ENCODE measurements at regions not wholly inside any gene's neighbourhood (a gene's known extent, or its start where the extent isn't known, plus 50 kb on each side); places are given as distances from the start of the nearest gene placed in this dataset.

DNA sequence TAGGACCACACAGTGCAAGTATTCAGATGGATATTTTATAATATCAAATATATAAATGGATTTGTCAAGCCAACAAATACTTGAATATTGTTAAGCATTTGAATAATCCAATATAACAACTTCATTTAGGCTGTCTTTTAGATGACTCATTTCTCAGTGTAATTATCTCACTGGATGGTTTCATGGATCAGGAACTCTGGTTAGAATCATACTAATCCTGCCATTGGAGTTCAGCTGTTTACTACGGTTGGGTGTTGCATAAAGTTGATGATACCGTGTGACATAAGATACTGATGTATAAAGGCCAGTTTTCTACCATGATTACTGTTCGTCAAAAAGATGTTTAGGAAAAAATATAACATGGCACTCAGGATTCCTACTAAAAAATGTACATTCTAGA is 196.3 kb downstream of the TSHZ3 start:
- TF ChIP-seq ESRRA (CRISPR knock-in tag; IDR thresholded peaks at IDR 0.05; ENCODE audit: borderline replicate concordance), result no peak
- TF ChIP-seq, protein P1, sequence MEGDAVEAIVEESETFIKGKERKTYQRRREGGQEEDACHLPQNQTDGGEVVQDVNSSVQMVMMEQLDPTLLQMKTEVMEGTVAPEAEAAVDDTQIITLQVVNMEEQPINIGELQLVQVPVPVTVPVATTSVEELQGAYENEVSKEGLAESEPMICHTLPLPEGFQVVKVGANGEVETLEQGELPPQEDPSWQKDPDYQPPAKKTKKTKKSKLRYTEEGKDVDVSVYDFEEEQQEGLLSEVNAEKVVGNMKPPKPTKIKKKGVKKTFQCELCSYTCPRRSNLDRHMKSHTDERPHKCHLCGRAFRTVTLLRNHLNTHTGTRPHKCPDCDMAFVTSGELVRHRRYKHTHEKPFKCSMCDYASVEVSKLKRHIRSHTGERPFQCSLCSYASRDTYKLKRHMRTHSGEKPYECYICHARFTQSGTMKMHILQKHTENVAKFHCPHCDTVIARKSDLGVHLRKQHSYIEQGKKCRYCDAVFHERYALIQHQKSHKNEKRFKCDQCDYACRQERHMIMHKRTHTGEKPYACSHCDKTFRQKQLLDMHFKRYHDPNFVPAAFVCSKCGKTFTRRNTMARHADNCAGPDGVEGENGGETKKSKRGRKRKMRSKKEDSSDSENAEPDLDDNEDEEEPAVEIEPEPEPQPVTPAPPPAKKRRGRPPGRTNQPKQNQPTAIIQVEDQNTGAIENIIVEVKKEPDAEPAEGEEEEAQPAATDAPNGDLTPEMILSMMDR (IDR thresholded peaks at IDR 0.05), result no peak
- no peak for TF ChIP-seq SMAD4 (CRISPR knock-in tag; IDR thresholded peaks at IDR 0.05)
- TF ChIP-seq NFE2L1 (CRISPR knock-in tag; IDR thresholded peaks at IDR 0.05), result no peak
- TF ChIP-seq, protein P2, sequence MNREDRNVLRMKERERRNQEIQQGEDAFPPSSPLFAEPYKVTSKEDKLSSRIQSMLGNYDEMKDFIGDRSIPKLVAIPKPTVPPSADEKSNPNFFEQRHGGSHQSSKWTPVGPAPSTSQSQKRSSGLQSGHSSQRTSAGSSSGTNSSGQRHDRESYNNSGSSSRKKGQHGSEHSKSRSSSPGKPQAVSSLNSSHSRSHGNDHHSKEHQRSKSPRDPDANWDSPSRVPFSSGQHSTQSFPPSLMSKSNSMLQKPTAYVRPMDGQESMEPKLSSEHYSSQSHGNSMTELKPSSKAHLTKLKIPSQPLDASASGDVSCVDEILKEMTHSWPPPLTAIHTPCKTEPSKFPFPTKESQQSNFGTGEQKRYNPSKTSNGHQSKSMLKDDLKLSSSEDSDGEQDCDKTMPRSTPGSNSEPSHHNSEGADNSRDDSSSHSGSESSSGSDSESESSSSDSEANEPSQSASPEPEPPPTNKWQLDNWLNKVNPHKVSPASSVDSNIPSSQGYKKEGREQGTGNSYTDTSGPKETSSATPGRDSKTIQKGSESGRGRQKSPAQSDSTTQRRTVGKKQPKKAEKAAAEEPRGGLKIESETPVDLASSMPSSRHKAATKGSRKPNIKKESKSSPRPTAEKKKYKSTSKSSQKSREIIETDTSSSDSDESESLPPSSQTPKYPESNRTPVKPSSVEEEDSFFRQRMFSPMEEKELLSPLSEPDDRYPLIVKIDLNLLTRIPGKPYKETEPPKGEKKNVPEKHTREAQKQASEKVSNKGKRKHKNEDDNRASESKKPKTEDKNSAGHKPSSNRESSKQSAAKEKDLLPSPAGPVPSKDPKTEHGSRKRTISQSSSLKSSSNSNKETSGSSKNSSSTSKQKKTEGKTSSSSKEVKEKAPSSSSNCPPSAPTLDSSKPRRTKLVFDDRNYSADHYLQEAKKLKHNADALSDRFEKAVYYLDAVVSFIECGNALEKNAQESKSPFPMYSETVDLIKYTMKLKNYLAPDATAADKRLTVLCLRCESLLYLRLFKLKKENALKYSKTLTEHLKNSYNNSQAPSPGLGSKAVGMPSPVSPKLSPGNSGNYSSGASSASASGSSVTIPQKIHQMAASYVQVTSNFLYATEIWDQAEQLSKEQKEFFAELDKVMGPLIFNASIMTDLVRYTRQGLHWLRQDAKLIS (CRISPR knock-in tag; IDR thresholded peaks at IDR 0.05; ENCODE audit: borderline replicate concordance), result no peak
